ENCODE measurements at regions not wholly inside any gene's neighbourhood (a gene's known extent, or its start where the extent isn't known, plus 50 kb on each side); places are given as distances from the start of the nearest gene placed in this dataset.

GRCh38 chrX:142149919-142150318, 55.2 kb downstream of the MAGEC2 start:
- TF ChIP-seq CTCF (IDR thresholded peaks at IDR 0.05) (no peak), TFCP2L1 (CRISPR knock-in tag; IDR thresholded peaks at IDR 0.05) (no peak)

All from A549 (cell line).